GM23338 (cell line): ENCODE measurements at regions not wholly inside any gene's neighbourhood (a gene's known extent, or its start where the extent isn't known, plus 50 kb on each side); places are given as distances from the start of the nearest gene placed in this dataset.

Experiments
- ATAC-seq: fragments of 200-7000 bp; cut with Tn5 transposase; 3 replicates; pipeline ENCODE4 v1.9.1; 2020
- DNase-seq: peaks from one replicate; pipeline ENCODE4 v3.0.0-alpha.2; 2015; ENCODE audit warnings: low spot score
- H2AFZ ChIP-seq: fragments of 200-600 bp; sonication (generic); 2 replicates; pipeline ENCODE4 v1.8.0; 2016; ENCODE audit warnings: antibody characterized with exemption, mild to moderate bottlenecking, moderate library complexity
- H3F3A ChIP-seq: fragments of 200-600 bp; sonication (generic); replicated peaks from 2 replicates; pipeline ENCODE4 v1.8.0; 2017; ENCODE audit warnings: antibody characterized with exemption, mixed run types, low read depth
- H3K27ac ChIP-seq: fragments of 200-600 bp; sonication (generic); 2 replicates; pipeline ENCODE4 v1.6.1; 2016; ENCODE audit warnings: low read depth
- H3K27me3 ChIP-seq: fragments of 200-600 bp; sonication (generic); 2 replicates; pipeline ENCODE4 v1.8.0; 2016; ENCODE audit warnings: mild to moderate bottlenecking, mixed run types, moderate library complexity; ENCODE audit not compliant: insufficient read depth
- H3K36me3 ChIP-seq: fragments of 200-600 bp; sonication (generic); 2 replicates; pipeline ENCODE4 v1.8.0; 2016; ENCODE audit warnings: mild to moderate bottlenecking; ENCODE audit not compliant: insufficient read depth
- H3K4me1 ChIP-seq: fragments of 200-600 bp; sonication (generic); 2 replicates; pipeline ENCODE4 v1.8.0; 2016; ENCODE audit warnings: mild to moderate bottlenecking, moderate library complexity; ENCODE audit not compliant: insufficient read depth
- H3K4me2 ChIP-seq: fragments of 200-600 bp; sonication (generic); 2 replicates; pipeline ENCODE4 v1.7.1; 2017; ENCODE audit warnings: mixed run types
- H3K4me3 ChIP-seq: fragments of 200-600 bp; sonication (generic); 2 replicates; pipeline ENCODE4 v1.6.1; 2016; ENCODE audit warnings: mixed run types
- H3K79me2 ChIP-seq: fragments of 200-600 bp; sonication (generic); replicated peaks from 2 replicates; pipeline ENCODE4 v1.8.0; 2017; ENCODE audit warnings: mild to moderate bottlenecking; ENCODE audit not compliant: insufficient read depth
- H3K9me2 ChIP-seq: fragments of 200-600 bp; sonication (generic); 2 replicates; pipeline ENCODE4 v1.8.0; 2017; ENCODE audit not compliant: insufficient read depth
- H4K20me1 ChIP-seq: fragments of 200-600 bp; sonication (generic); replicated peaks from 2 replicates; pipeline ENCODE4 v1.8.0; 2017; ENCODE audit warnings: mild to moderate bottlenecking; ENCODE audit not compliant: insufficient read depth
- H3K27ac Mint-ChIP-seq: 2 replicates; pipeline ENCODE4 v1.8.0; 2020; ENCODE audit warnings: inconsistent platforms, mild to moderate bottlenecking, moderate library complexity, mixed read lengths
- H3K27me3 Mint-ChIP-seq: 3 replicates; pipeline ENCODE4 v1.8.0; 2022; ENCODE audit warnings: low read depth, mild to moderate bottlenecking, moderate library complexity, mixed read lengths, inconsistent platforms; ENCODE audit not compliant: insufficient read depth, poor library complexity
- H3K36me3 Mint-ChIP-seq: 3 replicates; pipeline ENCODE4 v1.8.0; 2021; ENCODE audit warnings: low read depth, mild to moderate bottlenecking, inconsistent platforms, moderate library complexity, mixed read lengths
- H3K4me1 Mint-ChIP-seq: 3 replicates; pipeline ENCODE4 v1.8.0; 2020; ENCODE audit warnings: mild to moderate bottlenecking, inconsistent platforms, mixed read lengths
- H3K4me3 Mint-ChIP-seq: 3 replicates; pipeline ENCODE4 v1.8.0; 2021; ENCODE audit warnings: moderate library complexity, mild to moderate bottlenecking, inconsistent platforms, mixed read lengths
- H3K9me3 Mint-ChIP-seq: 3 replicates; pipeline ENCODE4 v1.8.0; 2020; ENCODE audit warnings: moderate library complexity, mild to moderate bottlenecking, inconsistent platforms, mixed read lengths
- CREB1 ChIP-seq: fragments of 250-450 bp; sonication (Bioruptor Pico); IDR thresholded peaks from 2 replicates; pipeline ENCODE4 v1.5.0; 2020; ENCODE audit warnings: low read depth, mild to moderate bottlenecking, moderate library complexity
- ETS1 ChIP-seq: IDR thresholded peaks from 2 replicates; pipeline ENCODE4 v1.6.1; 2016; ENCODE audit warnings: antibody characterized with exemption
- EZH2phosphoT487 ChIP-seq: fragments of 200-600 bp; sonication (generic); IDR thresholded peaks from one replicate; pipeline ENCODE4 v1.8.1; 2018; ENCODE audit warnings: antibody characterized with exemption; ENCODE audit not compliant: unreplicated experiment
- JUNB ChIP-seq: IDR thresholded peaks from one replicate; pipeline ENCODE4 v1.6.1; 2016; ENCODE audit warnings: antibody characterized with exemption; ENCODE audit not compliant: unreplicated experiment
- NANOG ChIP-seq: IDR thresholded peaks from 2 replicates; pipeline ENCODE4 v1.6.1; 2016; ENCODE audit warnings: antibody characterized with exemption, borderline replicate concordance
- POLR2AphosphoS5 ChIP-seq: IDR thresholded peaks from 2 replicates; pipeline ENCODE4 v1.6.1; 2016; ENCODE audit warnings: antibody characterized with exemption, low read depth
- STAT1 ChIP-seq: IDR thresholded peaks from one replicate; pipeline ENCODE4 v1.6.1; 2016; ENCODE audit warnings: antibody characterized with exemption; ENCODE audit not compliant: unreplicated experiment
- ZNF114 ChIP-seq: fragments of 250-450 bp; sonication (Bioruptor Pico); IDR thresholded peaks from 2 replicates; pipeline ENCODE4 v1.5.0; 2020; ENCODE audit warnings: mild to moderate bottlenecking, moderate library complexity
- ZNF462 ChIP-seq: fragments of 250-450 bp; sonication (Bioruptor Pico); IDR thresholded peaks from 2 replicates; pipeline ENCODE4 v1.5.0; 2020; ENCODE audit warnings: mild to moderate bottlenecking, moderate library complexity
- TF ChIP-seq, protein P1 (sequence below): IDR thresholded peaks from one replicate; pipeline ENCODE4 v1.6.1; 2018; ENCODE audit warnings: antibody characterized with exemption; ENCODE audit not compliant: unreplicated experiment

- no peaks in the 10 kb centered on the region for H3K36me3 ChIP-seq
- H3K4me1 Mint-ChIP-seq, result no peaks in the 10 kb centered on the region
- ATAC-seq, result no peak
- no peak overlapping the region for H3K4me3 ChIP-seq
- H3K79me2 ChIP-seq, result no peaks in the 10 kb centered on the region
- DNase-seq, result no peak
- H3K36me3 Mint-ChIP-seq, result no peaks in the 10 kb centered on the region
- no peaks in the 10 kb centered on the region for H4K20me1 ChIP-seq
- H3K4me1 ChIP-seq, result no peaks in the 10 kb centered on the region
- H3K4me2 ChIP-seq, result no peak overlapping the region
- H3K27me3 Mint-ChIP-seq, result no peaks in the 10 kb centered on the region
- no peaks in the 10 kb centered on the region for H3K27me3 ChIP-seq
- no peak overlapping the region for H2AFZ ChIP-seq
- no peaks in the 10 kb centered on the region for H3F3A ChIP-seq
- no peaks in the 10 kb centered on the region for H3K9me3 Mint-ChIP-seq
- TF ChIP-seq ZNF462 (no peak), POLR2AphosphoS5 (no peak), ETS1 (no peak), JUNB (no peak), CREB1 (CRISPR knock-in tag) (no peak), STAT1 (no peak), ZNF114 (CRISPR knock-in tag) (no peak), EZH2phosphoT487 (no peak), NANOG (no peak)
- TF ChIP-seq, protein P1, sequence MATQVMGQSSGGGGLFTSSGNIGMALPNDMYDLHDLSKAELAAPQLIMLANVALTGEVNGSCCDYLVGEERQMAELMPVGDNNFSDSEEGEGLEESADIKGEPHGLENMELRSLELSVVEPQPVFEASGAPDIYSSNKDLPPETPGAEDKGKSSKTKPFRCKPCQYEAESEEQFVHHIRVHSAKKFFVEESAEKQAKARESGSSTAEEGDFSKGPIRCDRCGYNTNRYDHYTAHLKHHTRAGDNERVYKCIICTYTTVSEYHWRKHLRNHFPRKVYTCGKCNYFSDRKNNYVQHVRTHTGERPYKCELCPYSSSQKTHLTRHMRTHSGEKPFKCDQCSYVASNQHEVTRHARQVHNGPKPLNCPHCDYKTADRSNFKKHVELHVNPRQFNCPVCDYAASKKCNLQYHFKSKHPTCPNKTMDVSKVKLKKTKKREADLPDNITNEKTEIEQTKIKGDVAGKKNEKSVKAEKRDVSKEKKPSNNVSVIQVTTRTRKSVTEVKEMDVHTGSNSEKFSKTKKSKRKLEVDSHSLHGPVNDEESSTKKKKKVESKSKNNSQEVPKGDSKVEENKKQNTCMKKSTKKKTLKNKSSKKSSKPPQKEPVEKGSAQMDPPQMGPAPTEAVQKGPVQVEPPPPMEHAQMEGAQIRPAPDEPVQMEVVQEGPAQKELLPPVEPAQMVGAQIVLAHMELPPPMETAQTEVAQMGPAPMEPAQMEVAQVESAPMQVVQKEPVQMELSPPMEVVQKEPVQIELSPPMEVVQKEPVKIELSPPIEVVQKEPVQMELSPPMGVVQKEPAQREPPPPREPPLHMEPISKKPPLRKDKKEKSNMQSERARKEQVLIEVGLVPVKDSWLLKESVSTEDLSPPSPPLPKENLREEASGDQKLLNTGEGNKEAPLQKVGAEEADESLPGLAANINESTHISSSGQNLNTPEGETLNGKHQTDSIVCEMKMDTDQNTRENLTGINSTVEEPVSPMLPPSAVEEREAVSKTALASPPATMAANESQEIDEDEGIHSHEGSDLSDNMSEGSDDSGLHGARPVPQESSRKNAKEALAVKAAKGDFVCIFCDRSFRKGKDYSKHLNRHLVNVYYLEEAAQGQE, result no peak
- no peaks in the 10 kb centered on the region; the same call in 1 of the 2 replicates for H3K9me2 ChIP-seq
- no peak overlapping the region for H3K27ac Mint-ChIP-seq
- H3K4me3 Mint-ChIP-seq, result no peak overlapping the region
- H3K27ac ChIP-seq, result no peak overlapping the region
These were observed 77.7 kb upstream of the TUSC1 start for GRCh38 chr9:25755951-25756350.
